HEK293 (cell line): ENCODE measurements at regions not wholly inside any gene's neighbourhood (a gene's known extent, or its start where the extent isn't known, plus 50 kb on each side); places are given as distances from the start of the nearest gene placed in this dataset.

Experiments used
- IKZF3 ChIP-seq: fragments of 450-650 bp; IDR thresholded peaks from 2 replicates; pipeline ENCODE4 v1.5.0; 2018; ENCODE audit warnings: missing biosample characterization, mild to moderate bottlenecking, missing genetic modification characterization, moderate library complexity
- RBAK ChIP-seq: fragments of 450-650 bp; formaldehyde crosslinking; IDR thresholded peaks from 2 replicates; pipeline ENCODE4 v1.5.1; 2016; ENCODE audit warnings: missing biosample characterization, missing genetic modification characterization
- SETDB1 ChIP-seq: IDR thresholded peaks from one replicate; pipeline ENCODE4 v1.6.1; 2017; ENCODE audit warnings: mild to moderate bottlenecking, low read length, moderate library complexity, mixed read lengths; ENCODE audit not compliant: insufficient read length
- TCF7L2 ChIP-seq: IDR thresholded peaks from 2 replicates; pipeline ENCODE4 v1.6.1; 2011; ENCODE audit warnings: low read depth, mild to moderate bottlenecking, inconsistent platforms, low read length, moderate library complexity, borderline replicate concordance
- ZNF214 ChIP-seq: fragments of 450-650 bp; formaldehyde crosslinking; IDR thresholded peaks from 2 replicates; pipeline ENCODE4 v1.5.1; 2017; ENCODE audit warnings: missing biosample characterization, mild to moderate bottlenecking, missing genetic modification characterization, borderline replicate concordance
- ZNF292 ChIP-seq: fragments of 450-650 bp; formaldehyde crosslinking; IDR thresholded peaks from 2 replicates; pipeline ENCODE4 v1.5.1; 2016; ENCODE audit warnings: low read depth, missing biosample characterization, missing genetic modification characterization, borderline replicate concordance
- ZNF335 ChIP-seq: fragments of 450-650 bp; formaldehyde crosslinking; conservative IDR thresholded peaks from 2 replicates; pipeline ENCODE4 v1.5.1; 2016; ENCODE audit warnings: missing biosample characterization, missing genetic modification characterization
- ZNF664 ChIP-seq: fragments of 450-650 bp; formaldehyde crosslinking; IDR thresholded peaks from 2 replicates; pipeline ENCODE4 v1.5.1; 2016; ENCODE audit warnings: missing biosample characterization, missing genetic modification characterization
- ZNF747 ChIP-seq: fragments of 450-650 bp; formaldehyde crosslinking; IDR thresholded peaks from 2 replicates; pipeline ENCODE4 v1.5.1; 2016; ENCODE audit warnings: missing biosample characterization, missing genetic modification characterization
- ZNF768 ChIP-seq: fragments of 450-650 bp; formaldehyde crosslinking; IDR thresholded peaks from 2 replicates; pipeline ENCODE4 v1.5.1; 2018; ENCODE audit warnings: missing biosample characterization, mild to moderate bottlenecking, missing genetic modification characterization
- TF ChIP-seq, protein P1 (sequence below): fragments of 450-650 bp; formaldehyde crosslinking; IDR thresholded peaks from 2 replicates; pipeline ENCODE4 v1.5.1; 2016; ENCODE audit warnings: missing biosample characterization, missing genetic modification characterization

DNA sequence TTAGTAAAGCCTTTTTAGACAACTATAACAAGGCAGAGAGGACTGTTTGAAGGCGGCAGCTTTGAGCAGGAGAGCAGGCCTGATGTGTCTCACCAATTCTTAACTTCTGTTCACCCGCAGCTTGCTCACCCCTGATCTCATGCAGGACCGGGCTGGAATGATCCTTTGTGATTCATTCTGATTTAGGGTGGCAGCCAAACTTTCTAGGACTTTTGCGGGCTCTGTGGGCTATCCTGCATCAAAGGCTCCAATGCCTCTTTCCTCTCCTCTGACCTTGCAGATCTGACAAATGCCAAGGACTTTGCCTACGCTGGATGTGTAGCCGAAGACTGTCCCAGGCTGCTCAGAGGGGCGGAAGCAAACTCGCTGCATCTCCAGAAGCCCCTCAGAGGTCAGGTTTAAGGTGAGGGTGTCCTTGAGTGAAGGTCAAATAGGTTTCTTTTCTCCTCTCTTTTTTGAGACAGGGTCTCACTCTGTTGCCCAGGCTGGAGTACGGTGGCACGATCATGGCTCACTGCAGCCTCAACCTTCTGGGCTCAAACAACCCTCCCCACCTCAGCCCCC, 72.3 kb downstream of the VEGFA start:
- TF ChIP-seq, protein P1, sequence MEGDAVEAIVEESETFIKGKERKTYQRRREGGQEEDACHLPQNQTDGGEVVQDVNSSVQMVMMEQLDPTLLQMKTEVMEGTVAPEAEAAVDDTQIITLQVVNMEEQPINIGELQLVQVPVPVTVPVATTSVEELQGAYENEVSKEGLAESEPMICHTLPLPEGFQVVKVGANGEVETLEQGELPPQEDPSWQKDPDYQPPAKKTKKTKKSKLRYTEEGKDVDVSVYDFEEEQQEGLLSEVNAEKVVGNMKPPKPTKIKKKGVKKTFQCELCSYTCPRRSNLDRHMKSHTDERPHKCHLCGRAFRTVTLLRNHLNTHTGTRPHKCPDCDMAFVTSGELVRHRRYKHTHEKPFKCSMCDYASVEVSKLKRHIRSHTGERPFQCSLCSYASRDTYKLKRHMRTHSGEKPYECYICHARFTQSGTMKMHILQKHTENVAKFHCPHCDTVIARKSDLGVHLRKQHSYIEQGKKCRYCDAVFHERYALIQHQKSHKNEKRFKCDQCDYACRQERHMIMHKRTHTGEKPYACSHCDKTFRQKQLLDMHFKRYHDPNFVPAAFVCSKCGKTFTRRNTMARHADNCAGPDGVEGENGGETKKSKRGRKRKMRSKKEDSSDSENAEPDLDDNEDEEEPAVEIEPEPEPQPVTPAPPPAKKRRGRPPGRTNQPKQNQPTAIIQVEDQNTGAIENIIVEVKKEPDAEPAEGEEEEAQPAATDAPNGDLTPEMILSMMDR (tag by site-specific recombination): no peak
- TF ChIP-seq RBAK (tag by site-specific recombination): no peak
- TF ChIP-seq ZNF664 (tag by site-specific recombination): no peak
- TF ChIP-seq IKZF3 (tag by site-specific recombination): no peak
- TF ChIP-seq ZNF214 (tag by site-specific recombination): no peak
- TF ChIP-seq ZNF335 (tag by site-specific recombination): no peak
- TF ChIP-seq TCF7L2: no peak
- no peak for TF ChIP-seq ZNF292
- TF ChIP-seq SETDB1: no peak
- TF ChIP-seq ZNF747 (tag by site-specific recombination): no peak
- no peak for TF ChIP-seq ZNF768
